WERI-Rb-1 (cell line): ENCODE measurements at regions not wholly inside any gene's neighbourhood (a gene's known extent, or its start where the extent isn't known, plus 50 kb on each side); places are given as distances from the start of the nearest gene placed in this dataset.
A peak's percentile ranks its signal among the peaks of the same experiment; 100 is the strongest.

ENCODE experiments used
- DNase-seq: peaks from one replicate; pipeline ENCODE4 v3.0.0-alpha.2; 2020
- H3K27ac ChIP-seq: fragments of 250-450 bp; sonication (Bioruptor Pico); 2 replicates; pipeline ENCODE4 v1.5.1; 2020; ENCODE audit warnings: mild to moderate bottlenecking, moderate library complexity
- H3K27me3 ChIP-seq: fragments of 250-450 bp; sonication (Bioruptor Pico); 2 replicates; pipeline ENCODE4 v1.5.1; 2021; ENCODE audit warnings: mild to moderate bottlenecking, low read depth, moderate library complexity; ENCODE audit not compliant: insufficient read depth, severe bottlenecking
- H3K36me3 ChIP-seq: fragments of 250-450 bp; sonication (Bioruptor Pico); 2 replicates; pipeline ENCODE4 v1.5.1; 2020; ENCODE audit warnings: mild to moderate bottlenecking, moderate library complexity
- H3K4me3 ChIP-seq: 2 replicates; pipeline ENCODE4 v1.5.1; 2011; ENCODE audit warnings: low read depth, mild to moderate bottlenecking, control low read depth, low read length
- H3K9me3 ChIP-seq: fragments of 250-450 bp; sonication (Bioruptor Pico); 2 replicates; pipeline ENCODE4 v1.5.1; 2021; ENCODE audit warnings: mild to moderate bottlenecking, moderate library complexity; ENCODE audit not compliant: severe bottlenecking
- TF ChIP-seq, protein P1 (sequence below): IDR thresholded peaks from 2 replicates; pipeline ENCODE4 v1.5.1; 2011; ENCODE audit warnings: low read depth, mild to moderate bottlenecking, control low read depth, inconsistent platforms, low read length

DNA sequence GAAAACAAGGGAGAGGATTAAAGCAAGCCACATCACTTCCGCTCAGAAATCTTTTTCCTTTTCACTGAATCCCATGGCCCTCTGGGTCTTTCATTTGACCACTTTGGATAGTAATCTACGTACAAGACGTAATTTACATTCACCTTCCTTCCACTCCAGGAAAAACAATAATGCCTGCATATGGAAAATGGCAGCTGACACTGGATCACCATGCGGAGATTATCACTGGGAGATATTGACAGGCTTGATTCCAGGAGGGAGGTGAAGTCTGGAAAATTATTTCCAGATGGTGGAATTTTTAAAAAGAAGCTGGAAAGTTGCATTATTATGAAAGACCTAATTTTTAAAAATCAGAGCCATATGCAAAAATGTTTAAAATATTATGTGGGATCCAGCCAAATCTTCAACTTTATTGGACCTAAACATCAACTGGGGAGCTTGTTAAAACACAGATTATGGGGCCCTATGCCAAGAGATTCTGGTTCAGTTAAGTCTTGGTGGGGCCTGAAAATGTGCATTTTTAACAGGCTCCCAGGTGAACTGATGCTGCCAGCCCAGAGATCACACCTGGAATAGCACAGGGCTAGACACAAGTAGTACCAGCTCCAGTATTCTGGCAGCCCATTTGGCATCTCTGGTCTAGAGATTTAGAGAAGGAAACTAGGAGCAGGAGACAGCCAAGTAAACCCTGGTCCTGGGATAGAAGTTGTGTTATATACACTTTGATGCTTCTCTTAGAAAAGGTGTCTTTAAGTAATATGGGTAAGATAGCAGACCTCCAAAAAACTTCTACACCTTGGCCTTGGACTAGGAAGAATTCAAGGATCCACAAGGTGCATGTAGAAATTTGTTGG lies 290.3 kb upstream of the LDB2 start:
- Histone ChIP-seq H3K4me3 (no peak overlapping the region), H3K9me3 (no peaks in the 10 kb centered on the region), H3K27ac (no peak overlapping the region), H3K36me3 (no peaks in the 10 kb centered on the region), H3K27me3 (peaks cover 13% of the 10 kb centered on the region)
- no peak for DNase-seq
- TF ChIP-seq, protein P1, sequence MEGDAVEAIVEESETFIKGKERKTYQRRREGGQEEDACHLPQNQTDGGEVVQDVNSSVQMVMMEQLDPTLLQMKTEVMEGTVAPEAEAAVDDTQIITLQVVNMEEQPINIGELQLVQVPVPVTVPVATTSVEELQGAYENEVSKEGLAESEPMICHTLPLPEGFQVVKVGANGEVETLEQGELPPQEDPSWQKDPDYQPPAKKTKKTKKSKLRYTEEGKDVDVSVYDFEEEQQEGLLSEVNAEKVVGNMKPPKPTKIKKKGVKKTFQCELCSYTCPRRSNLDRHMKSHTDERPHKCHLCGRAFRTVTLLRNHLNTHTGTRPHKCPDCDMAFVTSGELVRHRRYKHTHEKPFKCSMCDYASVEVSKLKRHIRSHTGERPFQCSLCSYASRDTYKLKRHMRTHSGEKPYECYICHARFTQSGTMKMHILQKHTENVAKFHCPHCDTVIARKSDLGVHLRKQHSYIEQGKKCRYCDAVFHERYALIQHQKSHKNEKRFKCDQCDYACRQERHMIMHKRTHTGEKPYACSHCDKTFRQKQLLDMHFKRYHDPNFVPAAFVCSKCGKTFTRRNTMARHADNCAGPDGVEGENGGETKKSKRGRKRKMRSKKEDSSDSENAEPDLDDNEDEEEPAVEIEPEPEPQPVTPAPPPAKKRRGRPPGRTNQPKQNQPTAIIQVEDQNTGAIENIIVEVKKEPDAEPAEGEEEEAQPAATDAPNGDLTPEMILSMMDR = no peak

DNA sequence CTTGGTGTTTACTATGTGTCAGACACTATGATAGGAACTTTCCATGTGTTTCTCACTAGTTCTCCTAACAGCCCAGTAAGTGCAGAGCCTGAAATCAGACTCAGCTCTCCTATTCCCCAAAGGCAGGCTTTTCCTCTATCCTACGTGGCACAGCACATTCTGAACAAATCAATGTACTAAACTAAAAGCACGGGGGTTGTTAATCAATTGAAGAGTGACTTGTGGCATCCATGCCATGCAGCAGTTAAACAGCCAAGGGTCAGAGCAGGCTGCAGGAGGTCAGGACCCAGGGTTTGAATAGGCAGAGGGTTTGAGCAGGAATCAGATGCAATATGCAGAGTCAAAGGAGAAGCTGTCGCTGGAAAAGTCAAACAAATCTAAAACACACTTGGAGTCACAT lies 289.7 kb upstream of the LDB2 start:
- Histone ChIP-seq H3K9me3 (no peaks in the 10 kb centered on the region), H3K27me3 (peaks cover 13% of the 10 kb centered on the region), H3K4me3 (no peak overlapping the region), H3K27ac (no peak overlapping the region), H3K36me3 (no peaks in the 10 kb centered on the region)
- DNase-seq = no peak
- TF ChIP-seq, protein P1 = no peak

DNA sequence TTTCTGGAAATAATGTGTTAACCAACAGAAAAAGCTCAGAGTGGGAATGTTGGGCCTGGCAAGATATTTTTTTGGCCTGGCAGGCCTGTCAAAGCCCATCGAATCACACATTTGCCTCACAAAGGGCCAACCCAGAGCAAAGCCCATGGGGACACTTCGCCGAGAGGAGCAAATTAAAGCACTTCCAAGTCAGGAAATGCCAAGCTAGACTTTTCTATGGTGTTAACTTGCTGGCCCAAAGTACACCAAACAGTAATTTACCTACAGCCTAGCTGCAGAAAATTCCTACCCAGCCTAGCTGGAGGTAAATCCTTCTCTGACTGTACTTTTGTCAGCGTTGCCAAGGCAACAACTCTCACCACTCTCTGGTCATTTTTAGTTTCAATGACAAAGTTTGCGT lies 288.6 kb upstream of the LDB2 start:
- TF ChIP-seq, protein P1 = no peak
- peaks cover 13% of the 10 kb centered on the region for H3K27me3 ChIP-seq
- H3K9me3 ChIP-seq = no peaks in the 10 kb centered on the region
- DNase-seq = no peak
- no peak overlapping the region for H3K27ac ChIP-seq
- no peak overlapping the region for H3K4me3 ChIP-seq
- H3K36me3 ChIP-seq = no peaks in the 10 kb centered on the region

DNA sequence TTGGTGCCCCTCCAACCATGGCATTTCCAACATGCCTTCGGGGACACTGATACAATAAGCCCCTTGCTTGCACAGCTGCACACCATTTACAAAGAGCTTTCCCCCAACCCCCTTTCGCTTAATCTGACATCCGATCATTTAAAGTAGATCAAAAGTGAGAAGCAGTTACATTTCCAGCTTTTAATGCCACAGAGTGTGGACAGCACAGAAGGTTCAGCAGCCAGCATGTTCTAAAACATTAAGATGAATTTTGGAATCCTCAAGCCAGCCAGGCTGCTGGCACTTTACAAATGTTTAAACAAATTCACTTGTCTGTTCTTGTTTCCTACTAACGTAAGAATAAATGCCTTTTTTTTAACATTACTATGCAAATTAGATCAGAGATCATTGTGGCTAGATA lies 284.4 kb upstream of the LDB2 start:
- peak; percentile 23 for DNase-seq
- H3K27me3 ChIP-seq = no peaks in the 10 kb centered on the region
- H3K4me3 ChIP-seq = no peak overlapping the region
- H3K27ac ChIP-seq = no peak overlapping the region
- TF ChIP-seq, protein P1 = no peak
- no peaks in the 10 kb centered on the region for H3K36me3 ChIP-seq
- H3K9me3 ChIP-seq = no peaks in the 10 kb centered on the region

DNA sequence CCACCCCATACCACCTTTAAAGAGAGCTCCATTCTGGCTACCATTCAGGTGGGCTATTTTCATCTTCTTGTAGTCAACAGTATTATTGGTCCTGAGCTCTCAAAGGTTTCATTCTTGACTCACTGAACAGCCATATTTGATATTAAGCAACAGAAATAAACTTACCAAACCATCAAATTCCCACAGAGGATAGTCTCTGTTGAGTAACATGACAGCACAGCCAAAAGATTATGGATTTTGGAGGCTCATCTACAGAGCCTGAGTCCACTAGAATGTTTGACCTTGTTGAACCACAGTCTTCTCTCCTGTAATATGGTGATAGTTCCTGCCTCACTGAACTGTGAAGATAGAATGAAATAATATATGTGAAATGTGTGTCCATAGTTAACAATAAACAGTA lies 276.3 kb upstream of the LDB2 start:
- Histone ChIP-seq H3K27ac (no peak overlapping the region), H3K4me3 (no peak overlapping the region), H3K36me3 (no peaks in the 10 kb centered on the region), H3K9me3 (no peaks in the 10 kb centered on the region), H3K27me3 (peaks cover 19% of the 10 kb centered on the region)
- DNase-seq = no peak
- TF ChIP-seq, protein P1 = no peak

DNA sequence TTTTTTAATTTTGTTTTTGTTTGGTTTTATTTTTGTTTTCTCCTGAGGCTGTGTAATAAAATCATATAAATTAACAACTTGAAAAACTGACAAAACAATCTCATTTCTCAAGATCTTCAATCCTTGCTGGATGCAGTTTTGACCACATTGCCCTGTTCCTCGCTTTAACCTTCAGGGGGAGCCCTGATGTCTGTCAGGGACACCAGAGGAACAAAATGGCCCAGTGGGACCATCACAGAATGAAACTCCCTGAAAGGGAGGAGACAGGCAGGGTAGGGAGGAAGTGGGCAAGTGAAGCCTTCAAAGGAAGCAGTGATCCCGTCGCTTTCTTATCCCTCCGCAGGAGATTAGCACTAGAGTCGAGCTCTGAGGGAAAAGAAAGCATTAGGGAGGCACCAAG lies 274.9 kb upstream of the LDB2 start:
- Histone ChIP-seq H3K27ac (no peak overlapping the region), H3K27me3 (peaks cover 19% of the 10 kb centered on the region), H3K4me3 (no peak overlapping the region), H3K36me3 (no peaks in the 10 kb centered on the region), H3K9me3 (no peaks in the 10 kb centered on the region)
- DNase-seq = peak; percentile 28
- TF ChIP-seq, protein P1 = peak; percentile 56; the same call in 1 of the 2 replicates
